ENCODE measurements at regions not wholly inside any gene's neighbourhood (a gene's known extent, or its start where the extent isn't known, plus 50 kb on each side); places are given as distances from the start of the nearest gene placed in this dataset.
"Not testable (repeated sequence)": the region's sequence is repeated elsewhere in the genome, so short reads cannot be mapped to it uniquely, and the experiment has no call there.

DNA sequence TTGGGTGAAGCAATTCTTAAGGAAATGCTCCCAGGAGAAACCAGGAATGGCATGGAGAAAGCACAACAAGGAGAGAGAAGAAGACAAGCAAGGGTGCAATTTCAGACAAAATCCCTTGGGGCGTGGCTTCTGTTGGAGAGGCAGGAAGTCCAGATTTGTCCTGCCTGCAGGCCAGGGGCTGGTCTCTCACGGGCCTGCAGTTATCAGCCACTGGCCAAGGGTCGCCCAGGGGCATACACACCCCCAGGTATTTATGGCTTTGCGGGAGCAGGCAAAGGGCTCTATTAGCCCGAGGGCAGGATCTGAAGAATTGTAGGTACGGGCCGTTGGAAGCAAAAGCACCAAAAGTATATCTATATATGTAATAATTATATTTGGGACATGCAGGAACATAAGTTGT lies 87.7 kb downstream of the IYD start:
- DNase-seq, result no peak

DNA sequence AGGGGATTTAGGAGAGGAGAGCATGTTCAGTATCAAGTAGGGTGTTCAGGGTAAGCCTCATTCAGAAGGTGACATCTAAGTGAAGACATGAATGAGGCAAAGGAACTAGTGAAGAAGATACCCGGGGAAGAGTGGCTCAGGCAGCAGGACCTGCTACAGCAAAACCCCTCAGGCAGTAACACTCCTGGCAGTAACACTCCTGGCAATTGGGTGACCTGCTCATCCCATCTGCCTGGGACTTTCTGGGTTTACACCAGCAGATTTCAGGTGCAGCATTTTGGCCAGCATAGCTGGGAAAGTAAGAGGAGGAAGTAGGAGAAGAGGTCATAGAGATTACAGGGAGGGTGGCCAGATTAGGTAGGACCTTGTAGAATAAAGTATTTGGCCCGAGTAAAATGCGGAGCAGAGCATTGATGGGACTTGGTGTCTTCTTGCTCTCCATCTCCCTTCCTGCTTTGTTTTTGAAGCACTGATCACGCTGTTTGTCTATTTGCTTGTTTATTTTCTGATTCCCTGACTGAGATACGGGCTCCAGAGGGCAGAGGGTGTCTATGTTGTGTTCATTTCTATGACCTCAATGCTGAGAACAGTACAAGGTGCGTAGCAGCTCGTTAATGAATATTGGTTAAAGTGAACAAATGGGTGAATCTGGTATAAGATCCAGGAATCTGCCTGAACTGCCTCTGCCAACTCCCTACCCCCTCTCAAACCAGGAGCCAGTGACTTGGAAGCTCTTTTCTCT lies 88.3 kb downstream of the IYD start:
- DNase-seq, result no peak

DNA sequence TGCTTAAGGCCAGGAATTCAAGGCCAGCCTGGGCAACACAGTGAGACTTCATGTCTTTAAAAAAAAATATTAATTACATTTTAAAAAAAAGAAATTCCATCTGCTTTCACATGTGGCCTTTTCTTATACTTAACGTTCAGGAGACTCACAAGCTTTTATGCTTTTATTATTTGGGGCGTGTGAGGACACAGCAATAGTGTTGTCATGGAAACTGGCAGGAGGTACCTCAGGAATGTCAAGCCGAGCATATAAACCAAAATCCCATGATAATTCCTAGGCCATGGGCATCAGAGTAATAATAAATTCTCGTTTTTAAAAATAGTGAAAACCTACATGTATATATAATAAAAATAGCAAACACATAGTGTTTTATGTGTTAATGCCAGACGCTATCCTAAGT lies 89.8 kb downstream of the IYD start:
- no peak for DNase-seq

DNA sequence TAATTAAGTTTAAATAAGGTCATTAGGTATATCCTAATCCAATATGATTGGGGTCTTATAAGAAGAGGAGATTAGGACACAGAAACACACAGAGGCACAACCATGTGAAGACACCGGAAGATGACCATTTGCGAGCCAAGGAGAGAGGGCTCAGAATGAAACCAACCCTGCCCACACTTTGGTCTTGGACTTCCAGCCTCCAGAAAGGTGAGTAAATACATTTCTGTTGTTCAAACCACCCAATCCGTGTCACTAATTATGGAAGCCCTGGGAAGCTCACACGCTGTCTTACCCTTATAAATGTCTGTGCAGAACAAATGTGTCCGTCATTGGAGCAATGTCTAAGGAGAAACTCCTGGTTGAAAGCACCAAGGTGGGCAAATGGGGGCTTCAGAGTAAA lies 95.0 kb downstream of the IYD start:
- no peak for DNase-seq

DNA sequence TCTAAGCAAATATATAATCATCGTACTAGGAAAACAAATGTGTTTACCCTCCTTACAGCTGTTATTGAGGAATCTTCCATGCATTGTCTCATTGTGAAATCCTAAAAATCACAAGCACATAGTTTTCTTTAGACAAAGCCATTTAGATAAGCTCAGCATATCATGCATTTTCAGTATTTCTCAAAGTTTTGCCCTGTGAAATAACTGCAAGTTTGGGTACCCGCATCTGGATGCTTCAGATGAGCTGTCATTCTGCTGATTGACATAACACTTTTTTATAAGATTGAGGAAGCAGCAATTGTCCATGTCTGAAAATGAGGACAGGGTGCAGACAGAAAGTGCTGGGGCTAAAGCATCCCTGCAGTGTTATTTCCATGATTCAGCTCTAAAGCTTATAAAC lies 96.2 kb downstream of the IYD start:
- no peak for DNase-seq

DNA sequence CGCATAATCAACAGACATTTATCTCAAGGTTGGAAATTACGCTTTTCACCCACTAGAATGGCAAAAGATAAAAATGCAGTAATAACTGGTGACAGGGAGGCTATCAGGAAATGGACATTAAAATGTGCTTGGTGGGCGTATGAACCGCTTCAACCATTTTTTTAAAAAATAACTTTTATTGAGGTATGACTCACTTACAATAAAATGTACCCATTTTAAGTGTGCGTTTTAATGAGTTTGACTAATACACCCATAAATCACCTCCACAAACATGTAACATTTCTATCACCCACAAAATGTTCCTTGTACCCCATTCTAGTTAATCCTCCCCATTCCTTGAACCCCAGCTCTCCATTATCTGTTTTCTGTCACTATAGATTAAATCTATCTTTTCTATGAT lies 96.8 kb downstream of the IYD start:
- no peak for DNase-seq

DNA sequence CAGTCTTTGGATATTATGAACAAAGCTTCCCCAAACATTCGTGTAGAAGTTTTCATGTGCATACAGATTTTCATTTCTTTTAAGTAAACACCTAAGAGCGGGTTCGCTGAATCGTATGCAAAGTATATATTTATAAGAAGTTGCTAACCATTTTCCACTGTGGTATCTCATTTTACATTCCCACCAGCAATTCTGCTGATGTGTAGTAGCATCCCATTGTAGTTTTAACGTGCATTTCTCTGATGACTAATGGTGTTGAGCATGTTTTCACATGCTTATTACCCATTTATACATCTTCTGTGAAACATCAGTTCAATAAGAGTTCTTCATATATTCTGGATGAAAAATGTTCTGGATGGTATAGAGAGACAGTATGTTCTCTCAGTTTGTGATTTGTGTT lies 97.4 kb downstream of the IYD start:
- no peak for DNase-seq

DNA sequence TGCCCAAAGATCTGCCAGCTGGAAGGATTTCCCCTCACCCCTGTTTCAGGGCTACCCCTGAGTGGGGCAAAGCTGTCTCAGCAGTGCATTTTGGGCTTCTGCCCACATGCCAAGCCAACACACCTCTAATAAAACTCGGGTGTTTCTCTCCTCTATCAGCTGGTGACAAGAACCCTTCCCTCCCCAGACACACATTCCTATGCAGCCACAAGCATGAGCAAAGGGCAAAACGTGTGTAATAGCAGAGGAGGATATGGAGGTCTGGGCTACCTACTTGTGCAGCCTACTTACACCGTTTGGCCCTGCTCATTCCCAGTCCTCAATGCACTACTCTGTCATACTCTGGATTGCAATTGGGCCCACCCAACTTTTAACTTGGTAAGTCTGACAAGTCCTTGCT lies 101.3 kb downstream of the IYD start:
- no peak for DNase-seq

DNA sequence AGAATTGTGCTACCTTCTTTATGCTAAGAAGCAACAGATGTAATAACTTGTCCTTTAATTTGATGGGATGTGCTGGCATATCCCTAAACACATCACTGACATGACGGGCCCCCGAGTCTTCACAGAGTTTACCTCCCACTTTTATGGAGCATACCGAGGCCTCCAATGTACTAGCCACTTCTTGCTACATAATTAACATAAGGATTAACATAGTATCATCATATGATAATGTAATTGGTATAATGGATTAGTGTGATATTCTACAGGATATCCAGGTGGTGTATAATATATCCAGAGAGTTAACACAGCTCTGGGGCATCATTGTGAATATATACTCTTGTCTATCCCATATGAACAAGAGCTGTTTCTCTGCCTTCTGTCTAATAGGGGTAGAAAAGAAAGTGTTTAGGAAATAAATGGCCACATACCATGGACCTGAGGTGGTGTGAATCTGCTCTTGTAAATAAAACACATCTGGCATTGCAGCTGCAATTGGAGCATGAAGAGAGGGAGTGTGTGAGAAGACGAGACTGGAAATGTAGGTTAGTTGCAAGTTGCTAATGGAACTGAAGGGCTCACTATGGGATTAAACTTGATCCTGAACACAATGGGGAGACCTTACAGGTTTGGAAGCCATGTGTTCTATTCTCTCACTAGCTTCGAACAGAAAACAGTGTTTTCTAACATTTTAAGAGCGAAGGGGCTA lies 102.3 kb downstream of the IYD start:
- DNase-seq, result peak; percentile 27

DNA sequence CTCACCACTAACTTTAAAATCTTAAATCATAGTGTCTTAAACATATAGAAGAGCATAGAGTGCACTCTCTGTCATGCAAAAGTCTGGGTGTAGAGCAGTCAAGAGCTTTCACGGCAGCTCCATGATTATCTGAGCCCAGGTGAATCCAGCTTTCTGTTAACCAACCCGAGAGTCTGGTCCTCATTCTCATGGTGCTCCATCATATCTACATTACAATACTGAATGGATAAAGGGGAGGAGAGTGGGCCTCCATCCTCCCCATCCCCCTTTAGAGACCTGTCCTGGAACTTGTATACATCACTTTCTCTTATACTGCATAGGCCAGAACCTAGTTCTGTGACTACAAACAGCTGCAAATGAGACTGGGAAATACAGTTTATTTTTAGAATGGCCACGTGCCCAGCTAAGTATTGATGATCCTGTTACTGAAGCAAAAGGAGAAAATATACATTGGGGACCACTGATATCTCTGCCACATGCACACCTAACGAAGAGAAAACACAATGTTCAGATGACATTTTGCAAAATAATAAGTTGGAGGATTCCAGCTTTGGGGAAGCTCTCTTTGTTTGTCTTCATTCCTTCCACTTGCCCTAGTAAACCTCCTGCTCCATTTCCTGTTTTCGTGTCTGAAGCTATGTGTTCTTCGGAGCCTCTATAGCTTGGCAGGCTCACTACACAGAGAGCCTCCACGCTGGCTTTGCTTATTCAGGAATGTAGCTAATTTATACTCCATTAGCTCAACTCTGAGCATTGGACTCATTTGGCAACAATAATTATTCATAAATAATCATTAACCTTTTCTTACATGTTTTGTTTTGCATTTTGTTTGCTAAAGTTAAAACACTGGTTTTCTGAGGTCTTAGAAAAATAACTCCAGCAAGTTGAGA lies 110.1 kb downstream of the IYD start:
- DNase-seq, result no peak

DNA sequence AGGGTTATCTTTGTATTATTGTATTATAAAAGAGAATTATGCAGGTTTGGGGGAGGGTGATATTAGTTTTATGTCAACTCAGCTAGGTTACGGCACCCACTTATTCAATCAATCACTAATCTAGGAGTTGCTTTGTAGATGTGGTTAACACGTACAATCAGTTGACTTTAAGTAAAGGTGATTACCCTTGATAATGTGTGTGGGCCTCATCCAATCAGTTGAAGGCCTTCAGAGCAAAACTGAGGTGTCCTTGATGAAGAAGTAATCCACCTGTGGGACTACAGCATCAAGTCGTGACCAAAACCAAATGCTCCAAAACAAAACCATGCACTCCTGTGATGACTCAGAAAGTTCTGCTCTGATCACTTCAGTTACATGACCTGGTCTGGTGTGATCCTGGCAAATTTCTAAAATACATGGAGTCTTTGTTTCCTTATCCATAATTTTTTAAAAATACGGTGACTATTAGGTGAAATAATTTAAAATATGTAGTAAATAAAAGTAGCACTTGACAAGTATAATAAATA lies 114.1 kb downstream of the IYD start:
- no peak for DNase-seq

DNA sequence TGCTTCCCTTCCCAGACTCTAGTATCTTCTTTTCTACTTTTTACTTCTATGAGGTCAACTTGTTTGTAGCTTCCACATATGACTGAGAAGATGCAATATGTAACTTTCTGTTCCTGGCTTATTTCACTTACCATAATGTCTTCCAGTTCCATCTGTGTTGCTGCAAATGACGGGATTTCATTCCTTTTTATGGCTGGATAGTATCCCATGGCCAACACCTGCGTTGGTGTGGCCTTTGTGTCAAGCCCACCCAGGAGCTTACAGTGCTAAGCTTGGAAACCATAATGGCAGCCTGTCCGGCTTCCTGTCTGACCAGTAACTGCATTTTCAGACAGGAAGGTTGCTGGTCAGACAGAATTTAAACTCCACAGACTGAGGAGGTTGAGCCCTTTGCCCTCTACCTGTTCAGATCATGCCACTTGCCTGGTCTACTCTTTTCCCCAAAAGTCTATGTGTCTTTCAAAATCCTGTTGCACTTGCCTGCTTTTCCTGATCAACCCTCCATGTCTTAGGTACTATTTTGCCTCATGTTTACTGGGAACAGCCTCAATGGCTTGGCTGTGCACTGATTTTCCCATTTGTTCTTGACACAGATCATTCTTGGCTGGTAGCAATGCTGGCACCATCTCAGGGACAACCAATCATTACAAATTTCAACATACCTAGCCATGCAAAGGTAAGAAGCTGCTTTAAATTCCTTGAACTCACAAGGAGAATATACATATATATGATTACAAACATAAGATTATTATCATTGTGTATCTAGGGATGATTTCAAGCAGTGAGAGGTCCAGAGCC lies 114.3 kb upstream of the PLEKHG1 start:
- DNase-seq, result no peak

DNA sequence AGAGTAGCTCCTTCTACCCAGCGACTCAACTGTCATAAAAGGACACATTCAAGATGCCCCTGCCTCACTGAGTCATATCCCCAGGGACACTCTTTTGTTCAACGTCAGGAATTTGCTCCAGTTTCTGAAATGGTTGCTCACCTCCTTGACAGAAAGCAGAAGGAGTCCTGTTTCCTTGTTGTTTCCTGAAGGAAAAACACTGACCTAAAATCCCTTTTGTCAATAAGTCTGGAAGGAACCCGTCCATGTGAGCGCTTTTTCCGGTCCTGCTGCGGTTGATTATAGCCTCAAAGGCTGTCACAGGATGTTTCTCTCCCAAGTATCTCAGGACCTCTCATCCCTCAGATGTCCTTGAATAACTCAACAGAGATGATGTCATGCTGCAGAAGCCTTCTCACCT lies 113.6 kb upstream of the PLEKHG1 start:
- peak; percentile 73 for DNase-seq

DNA sequence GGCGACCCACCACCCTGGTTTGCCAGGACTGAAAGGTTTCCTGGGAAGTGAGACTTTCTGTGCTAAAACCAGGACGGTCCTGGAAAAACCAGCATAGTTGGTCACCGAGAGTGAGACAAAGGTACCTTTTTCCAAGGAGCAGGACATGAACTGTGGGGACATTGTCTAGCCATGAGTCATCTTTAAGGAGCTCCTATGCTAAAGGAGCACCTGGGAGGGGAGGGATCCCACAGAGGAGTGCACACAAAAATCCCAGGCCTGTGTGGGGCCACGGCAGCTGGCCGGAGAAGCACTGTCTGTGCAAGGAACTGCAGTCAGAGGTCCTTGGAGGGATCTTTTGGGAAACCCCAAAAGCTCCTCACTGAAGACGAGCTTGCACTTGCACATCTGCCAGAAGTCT lies 109.1 kb upstream of the PLEKHG1 start:
- DNase-seq, result peak; percentile 4

DNA sequence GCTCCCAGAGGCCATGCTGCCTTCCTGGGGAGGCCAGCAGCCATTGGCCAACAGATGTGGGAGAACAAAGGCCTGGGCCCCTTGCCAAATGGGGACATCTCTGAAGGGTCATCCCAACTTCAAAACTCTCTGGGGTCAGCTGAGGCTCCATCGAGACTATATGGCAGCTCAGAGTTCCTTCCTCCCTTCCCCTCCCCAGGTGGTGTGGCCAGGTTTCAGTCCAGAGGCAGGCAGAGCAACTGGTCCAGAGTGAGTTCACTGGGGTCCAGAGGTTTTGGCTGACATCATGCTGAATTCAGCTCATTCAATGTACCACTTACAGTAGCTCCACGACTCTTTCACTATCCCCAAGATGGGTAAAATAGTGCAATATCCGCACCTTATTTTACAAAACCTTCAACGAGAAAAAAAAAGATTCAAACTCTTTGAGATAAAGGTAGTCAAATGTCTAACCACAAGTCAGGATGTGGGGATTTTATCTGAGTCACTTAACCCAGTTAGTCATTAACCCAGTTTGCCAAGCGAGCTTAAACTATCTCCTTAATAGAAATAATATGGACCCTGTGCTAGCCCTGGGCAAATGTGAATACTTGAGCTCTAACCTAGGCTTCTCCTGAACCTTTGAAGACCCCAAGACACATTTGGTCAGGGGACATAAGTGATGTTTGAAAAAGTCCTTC lies 108.4 kb upstream of the PLEKHG1 start:
- peak; percentile 68 for DNase-seq

DNA sequence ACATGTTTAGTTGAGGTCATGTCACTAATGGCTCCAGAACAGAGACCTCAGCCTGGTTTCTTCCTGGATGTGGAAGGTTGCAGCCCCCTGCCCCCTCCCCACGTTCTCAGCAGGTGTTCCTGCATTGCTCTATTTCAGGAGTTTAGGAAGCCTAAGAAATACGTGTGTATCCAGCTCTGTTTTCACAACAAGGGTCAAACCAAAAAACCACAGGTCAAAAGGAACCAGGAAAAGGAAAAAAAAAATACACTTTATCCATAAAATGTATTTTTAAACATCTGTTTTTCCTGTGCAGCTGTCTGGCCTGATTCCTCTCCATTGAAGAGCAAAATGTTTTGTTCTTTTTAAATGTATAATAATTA lies 107.9 kb upstream of the PLEKHG1 start:
- no peak for DNase-seq

DNA sequence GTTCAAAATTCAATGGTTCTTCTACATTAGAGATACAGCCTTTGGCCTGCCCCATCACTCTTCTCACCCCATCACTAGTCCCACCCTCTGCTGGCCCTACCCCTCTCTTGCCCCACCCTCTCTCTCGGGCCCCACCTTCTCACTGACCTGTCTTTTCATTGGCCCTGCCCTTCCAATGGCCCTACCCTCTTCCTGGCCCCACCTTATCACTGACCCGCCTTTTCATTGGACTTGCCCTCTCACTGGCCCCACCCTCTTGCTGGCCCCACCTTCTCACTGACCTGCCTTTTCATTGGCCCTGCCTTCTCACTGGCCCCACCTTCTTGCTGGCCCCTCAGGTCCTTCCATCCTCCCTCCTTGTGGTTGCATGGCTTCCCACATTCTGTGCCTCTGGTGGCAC lies 107.2 kb upstream of the PLEKHG1 start:
- peak; percentile 24 for DNase-seq

DNA sequence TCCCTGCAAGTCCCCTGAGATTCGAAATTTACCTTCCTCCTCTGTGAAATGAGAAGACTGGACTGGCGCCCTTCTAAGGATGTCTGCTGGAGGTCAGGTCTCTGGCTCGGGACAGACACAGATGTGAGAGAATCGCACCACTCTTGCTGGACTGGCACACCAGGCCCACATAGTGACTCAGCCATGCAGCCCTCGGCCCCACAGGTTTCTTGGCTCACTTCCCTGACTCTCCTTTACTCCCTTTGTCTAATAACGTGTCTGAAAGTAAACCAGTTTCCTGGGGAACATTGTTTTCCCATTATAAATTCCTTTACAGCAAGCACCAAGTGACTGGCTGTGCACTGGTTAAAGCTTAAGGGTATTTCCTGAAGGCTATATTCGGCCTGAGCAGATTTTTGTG lies 106.7 kb upstream of the PLEKHG1 start:
- DNase-seq, result peak; percentile 7

DNA sequence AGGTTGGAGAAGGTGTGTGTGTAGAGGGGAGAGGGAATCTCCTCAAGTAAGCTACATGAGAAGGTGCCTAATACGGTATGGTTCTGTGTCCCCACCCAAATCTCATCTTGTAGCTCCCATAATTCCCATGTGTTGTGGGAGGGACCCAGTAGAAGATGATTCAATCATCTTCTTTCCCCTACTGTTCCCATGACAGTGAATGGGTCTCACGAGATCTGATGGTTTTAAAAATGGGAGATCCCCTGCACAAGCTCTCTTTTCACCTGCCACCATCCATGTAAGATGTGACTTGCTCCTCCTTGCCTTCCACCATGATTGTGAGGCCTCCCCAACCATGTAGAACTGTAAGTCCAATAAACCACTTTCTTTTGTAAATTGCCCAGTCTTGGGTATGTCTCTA lies 106.1 kb upstream of the PLEKHG1 start:
- not testable (repeated sequence) for DNase-seq

DNA sequence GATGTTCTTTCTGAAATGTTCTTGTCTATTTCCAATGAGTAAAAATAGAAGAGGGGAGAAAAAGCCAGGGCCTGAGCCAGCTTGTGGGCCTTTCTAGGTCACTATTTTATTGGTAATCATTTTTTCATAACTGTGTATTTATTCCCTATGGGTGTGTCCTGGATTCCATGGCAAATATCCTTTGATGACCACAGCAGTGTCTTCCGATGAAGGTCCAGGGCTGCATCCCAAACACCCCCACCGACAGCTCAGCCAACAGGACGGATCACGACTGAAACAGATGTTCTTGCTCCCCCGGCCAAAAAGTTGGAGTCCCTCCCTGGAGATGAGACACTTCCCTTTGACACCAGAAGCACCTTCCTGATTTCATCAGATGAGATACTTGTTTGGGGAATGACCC lies 105.4 kb upstream of the PLEKHG1 start:
- DNase-seq, result no peak

DNA sequence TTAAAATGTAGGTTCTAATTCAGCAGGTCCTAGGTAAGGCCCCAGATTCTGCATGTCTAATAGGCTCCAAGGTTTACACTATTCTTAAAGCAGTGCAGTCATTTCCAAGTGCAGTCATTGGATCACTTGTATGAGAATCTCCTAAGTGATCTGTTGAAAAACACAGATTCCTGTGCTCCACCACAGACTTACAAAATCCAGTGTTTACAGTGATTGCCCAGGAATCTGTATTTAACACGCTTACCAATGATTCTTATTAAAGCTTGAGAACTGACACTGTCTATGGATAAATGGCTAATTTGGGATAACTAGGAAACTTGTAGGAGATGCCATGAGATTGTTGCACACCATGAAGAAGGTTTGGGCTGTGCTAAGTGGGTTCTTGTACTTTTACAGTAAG lies 104.6 kb upstream of the PLEKHG1 start:
- DNase-seq, result no peak

DNA sequence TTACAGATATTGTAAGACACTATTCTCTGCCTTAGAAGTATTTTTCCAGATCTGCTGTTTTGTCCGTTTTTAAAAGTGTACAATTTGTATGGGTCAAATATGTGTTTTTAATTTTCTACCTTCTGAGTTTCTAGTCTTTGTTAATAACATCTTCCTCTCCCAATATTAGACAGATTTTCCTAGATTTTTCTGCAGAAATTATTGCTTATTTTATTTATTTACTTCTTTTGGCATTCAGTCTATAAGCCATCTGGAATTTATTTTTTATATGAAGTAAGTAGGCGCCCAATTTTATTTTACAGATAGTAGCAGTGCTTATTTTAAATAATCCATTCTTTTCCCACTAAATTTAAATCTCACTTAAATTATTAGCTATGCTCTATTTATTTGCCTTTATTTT lies 103.1 kb upstream of the PLEKHG1 start:
- no peak for DNase-seq

All from DMS53 (cell line).